Myocyte (in vitro differentiated cells): ENCODE measurements at regions not wholly inside any gene's neighbourhood (a gene's known extent, or its start where the extent isn't known, plus 50 kb on each side); places are given as distances from the start of the nearest gene placed in this dataset.
"Not testable (repeated sequence)": the region's sequence is repeated elsewhere in the genome, so short reads cannot be mapped to it uniquely, and the experiment has no call there.

Source experiments
- DNase-seq: peaks from one replicate; pipeline ENCODE4 v3.0.0-alpha.2; 2012; ENCODE audit warnings: low read depth

DNA sequence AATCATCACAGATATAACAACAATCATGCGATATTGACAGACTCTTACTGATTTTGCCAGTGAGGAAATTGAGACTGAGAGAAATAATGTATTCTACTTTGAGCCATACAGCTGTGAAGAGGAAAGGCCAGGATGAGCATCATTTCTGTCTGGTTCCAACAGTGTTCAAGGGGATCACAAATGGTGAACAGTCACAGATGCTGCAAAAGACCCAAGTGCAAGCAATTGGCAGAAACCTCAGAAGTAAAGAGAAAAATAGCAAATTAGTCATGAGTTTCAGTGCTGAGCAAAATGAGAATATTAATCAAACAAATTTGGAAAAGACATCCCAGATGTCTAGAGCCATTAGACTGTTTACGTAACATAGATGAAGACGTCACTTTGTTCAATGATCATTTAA lies 114.1 kb downstream of the RAB38 start:
- no peak for DNase-seq

DNA sequence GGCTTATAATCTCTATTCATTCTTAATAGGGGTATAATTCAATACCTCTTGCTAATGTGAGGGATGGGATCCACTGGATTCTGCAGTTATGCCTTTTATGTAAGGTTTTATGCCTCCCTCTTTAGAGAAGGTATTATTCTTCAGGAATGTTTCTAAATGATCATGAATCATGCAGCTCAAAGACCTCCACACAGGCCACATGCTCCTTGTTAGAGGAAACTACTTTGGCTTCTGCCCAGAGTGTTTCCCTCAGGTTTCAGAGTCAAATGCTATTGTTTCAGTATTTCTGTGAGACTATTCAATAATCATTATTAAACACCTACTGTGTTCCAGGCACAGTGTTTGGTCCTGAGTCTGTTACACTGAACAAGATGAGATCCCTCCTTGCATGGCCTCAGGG lies 115.9 kb downstream of the RAB38 start:
- DNase-seq = no peak

DNA sequence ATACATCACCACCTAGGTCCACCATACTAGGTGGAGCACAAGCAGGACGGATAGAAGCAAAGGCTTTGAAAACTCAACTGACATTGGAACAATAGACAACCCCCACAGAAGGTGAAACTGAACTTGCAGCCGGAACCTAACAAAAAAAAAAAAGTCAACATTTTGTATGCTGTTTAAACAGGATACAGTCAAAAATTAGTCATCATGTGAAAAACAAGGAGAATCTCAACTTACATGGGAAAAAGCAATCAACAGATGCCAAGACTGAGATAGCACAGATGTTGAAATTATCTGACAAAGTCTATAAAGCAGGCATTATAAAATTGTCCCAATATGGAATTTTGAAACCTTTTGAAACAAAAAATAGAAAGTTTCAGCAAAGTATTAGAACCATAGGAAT lies 123.8 kb downstream of the RAB38 start:
- no peak for DNase-seq

DNA sequence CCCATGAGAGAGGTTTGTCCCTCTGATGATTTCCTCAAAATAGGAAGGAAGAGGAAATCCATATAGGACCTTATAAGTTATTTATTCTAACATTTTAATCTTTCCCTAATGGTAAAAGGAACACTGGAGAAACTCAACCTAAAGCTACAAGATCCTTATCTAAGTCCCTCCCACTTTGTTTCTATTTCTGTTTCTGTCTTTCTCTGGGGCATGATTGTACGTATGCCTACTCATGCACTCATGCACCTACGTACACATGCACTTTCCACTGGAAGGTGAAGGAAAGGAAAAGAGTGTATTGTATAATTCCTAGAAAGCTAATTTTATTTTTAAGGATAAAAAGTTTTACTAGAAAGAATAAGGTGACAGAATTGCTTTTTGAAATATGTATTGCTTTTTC lies 125.0 kb downstream of the RAB38 start:
- DNase-seq = no peak

DNA sequence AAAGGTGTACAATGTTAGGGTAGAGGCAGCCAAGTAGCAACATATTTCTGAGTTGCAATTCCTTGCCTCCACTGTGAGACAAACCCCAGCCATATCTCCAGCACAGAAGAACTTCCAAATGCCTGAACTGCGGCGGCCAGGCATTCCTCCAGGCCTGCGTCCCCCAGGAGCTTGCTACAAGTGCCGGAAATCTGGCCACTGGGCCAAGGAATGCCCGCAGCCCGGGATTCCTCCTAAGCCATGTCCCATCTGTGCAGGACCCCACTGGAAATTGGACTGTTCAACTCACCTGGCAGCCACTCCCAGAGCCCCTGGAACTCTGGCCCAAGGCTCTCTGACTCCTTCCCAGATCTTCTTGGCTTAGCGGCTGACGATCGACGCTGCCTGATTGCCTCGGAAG lies 130.0 kb downstream of the RAB38 start:
- DNase-seq = not testable (repeated sequence)

DNA sequence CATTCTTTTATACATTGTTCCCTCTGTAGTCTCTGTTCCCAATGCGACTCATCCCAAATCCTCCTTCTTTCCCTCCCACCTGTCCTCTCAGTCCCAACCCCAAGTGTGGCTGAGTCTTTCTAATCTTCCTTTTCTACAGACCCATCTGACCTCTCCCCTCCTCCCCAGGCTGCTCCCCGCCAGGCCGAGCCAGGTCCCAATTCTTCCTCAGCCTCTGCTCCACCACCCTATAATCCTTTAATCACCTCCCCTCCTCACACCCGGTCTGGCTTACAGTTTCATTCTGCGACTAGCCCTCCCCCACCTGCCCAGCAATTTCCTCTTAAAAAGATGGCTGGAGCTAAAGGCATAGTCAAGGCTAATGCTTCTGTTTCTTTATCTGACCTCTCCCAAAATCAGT lies 130.6 kb downstream of the RAB38 start:
- not testable (repeated sequence) for DNase-seq

DNA sequence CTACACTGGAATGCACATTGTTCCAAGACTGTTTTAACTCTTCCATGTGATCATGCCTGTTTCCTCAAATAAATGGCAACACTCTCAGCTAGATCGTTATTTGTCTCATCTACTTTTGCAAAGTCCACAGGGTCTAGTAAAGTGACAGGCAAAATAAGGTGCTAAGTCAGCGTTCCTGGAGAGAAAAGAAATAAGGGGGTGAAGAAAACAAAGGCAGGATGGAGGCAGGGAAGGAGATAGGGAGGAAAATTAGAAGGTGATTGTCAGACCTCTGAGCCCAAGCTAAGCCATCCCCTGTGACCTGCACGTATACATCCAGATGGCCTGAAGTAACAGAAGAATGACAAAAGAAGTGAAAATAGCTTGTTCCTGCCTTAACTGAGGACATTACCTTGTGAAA lies 132.1 kb downstream of the RAB38 start:
- DNase-seq = no peak

DNA sequence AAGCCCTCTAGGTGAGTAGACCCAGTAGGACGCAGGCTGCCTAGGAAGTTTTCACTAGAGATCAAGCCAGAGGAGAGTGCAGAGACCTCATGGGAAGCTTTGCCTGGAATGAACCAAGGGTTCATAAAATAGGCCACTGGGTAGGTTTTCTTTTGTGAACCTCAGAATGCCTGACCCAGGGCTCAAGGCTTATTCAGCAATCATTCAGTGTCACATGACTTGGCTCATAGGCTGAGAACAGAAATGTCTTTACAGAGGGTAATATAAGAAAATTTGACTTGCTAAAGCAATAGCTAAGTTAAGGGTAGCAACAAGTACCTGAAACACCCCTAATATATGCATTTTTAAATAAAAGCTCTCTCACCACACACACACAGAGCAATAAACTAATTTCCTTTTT lies 132.6 kb downstream of the RAB38 start:
- no peak for DNase-seq

DNA sequence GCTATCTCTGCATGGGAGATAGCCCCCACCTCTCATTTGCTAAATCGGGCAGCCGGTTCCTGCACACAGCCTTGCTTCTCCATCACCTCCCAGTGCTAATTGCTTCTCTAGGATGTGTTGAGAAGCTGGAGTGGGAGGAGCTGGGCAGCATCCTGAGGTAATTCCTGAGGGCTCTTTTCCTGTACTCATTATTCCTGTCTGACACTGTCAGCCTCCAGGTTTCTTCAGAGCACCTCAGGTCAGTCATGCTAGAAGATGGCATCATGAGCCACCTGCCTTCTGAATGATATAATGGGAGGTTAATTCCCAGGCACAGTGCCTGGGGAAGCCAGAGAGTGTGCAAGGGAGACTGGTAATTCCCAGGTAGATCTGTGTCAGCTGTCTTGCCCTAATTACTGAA lies 133.0 kb downstream of the RAB38 start:
- DNase-seq = no peak

DNA sequence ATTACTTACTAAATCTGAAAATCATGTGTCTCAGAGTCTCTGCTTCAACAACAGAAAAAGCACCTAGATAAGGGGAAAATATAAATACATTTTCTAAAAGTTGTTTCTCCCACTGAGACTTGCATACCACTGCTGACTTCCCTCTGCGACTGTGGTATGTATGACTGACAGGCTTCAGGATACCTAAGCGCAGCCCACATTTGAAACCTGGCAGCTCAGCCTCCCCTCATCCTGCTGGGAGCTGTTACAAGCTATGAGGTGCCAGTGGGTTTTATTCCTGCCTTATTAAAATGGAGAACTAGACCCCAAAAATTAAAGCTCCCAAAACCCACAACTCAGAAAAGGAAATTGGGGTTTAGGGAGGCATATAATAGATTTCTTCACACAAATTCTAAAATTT lies 133.6 kb downstream of the RAB38 start:
- no peak for DNase-seq

DNA sequence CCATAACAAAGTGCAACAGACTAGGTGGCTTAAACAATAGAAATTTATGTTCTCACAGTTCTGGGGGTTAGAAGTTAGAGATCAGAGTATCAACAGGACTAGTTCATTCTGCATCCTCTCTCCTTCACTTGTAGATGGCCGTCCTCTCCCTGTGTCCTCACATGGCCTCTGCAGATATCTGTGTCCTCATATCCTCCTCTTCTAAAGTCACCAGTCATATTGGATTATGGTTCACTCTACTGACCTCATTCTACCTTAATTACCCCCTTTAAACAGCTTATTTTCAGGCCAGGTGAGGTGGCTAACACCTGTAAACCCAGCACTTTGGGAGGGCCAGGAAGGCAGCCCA lies 135.1 kb downstream of the RAB38 start:
- no peak for DNase-seq

DNA sequence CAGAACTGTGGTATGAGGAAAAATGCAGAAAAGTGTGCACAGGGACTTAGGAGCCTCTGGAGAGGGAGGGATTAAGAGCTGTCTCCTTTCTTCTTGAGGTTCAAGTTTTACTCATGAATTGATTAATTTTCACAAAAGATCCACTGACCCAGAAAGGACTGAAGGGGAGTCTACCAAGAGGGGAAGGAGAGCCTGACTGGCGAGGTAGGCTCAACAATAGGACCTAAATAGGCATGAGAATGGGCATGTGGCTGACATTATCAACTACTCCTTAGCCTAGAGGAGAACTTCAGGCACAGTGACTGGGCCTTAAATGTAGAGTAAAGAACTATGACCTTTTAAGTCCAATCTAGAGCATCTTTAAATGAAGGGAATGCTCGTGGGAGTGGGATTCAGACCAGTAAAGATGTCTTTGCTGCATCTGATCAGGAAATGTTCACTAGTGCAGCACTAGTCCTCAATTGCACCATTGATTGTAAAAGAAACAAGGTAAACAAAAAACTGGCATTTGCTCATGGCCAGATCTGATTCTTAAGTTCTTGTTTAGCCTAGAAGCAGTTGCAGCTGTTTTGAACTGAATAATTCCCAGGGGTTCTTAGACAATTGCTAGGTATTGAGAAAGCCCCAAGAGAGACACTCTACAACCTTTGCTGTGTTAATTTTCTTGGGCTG lies 135.6 kb downstream of the RAB38 start:
- DNase-seq = no peak

DNA sequence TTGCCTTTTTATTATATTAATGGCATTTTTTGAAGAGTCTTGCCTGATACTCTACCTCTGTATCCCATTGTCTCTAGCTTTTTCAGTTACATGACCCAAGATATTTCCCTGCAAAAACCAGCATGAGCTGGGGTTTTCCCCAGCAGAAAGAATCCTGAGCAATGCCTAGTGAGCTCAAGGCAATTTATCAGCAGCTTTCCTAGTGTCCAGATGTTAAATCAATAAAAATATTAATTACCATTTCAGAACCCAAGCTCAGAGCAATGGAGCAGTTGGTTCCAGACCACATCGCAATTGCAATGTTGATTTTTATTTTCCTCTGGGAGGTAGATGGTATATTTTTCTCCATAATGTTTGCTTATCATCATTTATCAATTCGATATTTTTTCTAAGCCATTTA lies 137.2 kb downstream of the RAB38 start:
- no peak for DNase-seq

DNA sequence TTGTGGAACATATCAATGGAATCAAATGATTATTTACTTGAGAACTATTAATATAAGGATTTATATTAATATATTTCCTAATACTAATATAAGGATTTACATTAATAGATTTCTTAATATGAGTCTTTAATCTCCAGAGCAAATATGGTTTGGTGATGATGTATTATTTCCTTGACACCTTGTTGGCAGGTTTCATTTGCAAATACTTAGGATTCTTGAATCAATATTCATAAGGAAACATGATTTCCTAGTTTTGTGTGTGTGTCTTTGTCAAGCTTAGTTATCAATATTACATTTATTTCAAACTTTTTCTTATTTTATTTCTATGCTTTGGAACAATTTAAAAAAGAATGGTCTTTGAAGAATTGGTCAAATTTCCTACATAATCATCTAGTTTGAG lies 138.5 kb downstream of the RAB38 start:
- no peak for DNase-seq

DNA sequence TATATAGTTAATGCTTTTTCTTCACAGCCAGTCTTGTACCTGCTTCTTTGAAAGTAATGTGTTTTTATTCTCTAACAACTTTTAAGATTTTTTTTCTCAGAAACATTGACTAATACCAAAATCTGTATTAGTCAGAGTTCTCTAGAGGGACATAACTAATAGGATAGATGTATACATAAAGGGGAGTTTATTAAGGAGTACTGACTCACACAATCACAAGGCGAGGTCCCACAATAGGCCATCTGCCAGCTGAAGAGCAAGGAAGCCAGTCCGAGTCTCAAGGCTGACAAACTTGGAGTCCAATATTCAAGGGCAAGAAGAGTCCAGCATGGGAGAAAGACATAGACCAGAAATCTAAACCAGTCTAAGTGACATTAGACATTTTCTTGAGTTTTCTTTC lies 140.0 kb downstream of the RAB38 start:
- no peak for DNase-seq

DNA sequence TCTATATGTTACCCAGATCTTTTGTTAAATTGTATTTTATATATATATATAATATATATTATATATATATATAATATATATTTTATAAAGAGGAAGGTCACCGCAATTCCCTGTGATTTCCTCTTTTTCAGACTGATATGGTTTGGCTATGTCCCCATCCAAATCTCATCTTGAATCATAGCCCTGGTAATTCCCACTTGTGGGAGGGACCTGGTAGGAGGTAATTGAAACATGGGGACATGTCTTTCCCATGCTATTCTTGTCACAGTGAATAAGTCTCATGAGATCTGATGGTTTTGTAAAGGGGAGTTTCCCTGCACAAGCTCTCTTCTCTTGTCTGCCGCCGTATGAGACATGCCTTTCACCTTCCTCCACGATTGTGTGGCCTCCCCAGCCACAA lies 157.6 kb downstream of the RAB38 start:
- DNase-seq = no peak

DNA sequence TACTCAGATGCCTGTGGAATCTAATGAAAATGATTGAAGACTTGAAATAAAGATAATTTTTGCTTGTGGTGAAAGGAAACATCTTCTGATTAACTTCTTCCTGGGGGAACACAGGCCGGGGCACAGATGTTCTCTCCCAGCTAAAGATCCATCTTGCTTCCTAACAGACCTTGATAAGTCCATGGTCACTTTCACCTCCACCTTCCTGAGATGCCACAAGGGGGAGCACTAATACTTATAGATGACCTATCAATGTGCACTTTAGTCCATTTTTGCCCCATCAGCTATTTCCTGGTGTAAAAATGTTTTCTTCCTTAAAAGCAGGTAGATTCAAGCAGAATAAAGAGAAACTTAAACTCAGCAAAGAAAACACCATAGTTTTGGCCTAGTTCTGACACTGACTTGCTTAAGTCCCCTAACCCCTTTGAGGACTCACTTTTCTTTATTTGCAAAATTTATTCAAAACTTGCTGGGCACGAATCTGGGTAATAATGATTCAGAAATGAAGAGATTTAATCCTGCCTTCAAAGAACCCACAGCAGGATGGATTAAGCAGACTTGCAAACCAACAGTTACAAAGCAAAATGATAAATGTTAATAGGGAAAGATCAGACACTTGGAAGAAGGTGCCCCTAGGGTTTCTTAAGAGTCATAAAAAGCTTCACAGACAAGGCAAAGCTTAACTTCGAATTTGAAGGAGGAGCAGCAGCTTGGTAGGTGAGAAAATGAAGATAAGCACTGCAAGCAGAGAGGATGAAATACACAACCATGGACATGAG lies 158.7 kb downstream of the RAB38 start:
- DNase-seq = peak; percentile 72

DNA sequence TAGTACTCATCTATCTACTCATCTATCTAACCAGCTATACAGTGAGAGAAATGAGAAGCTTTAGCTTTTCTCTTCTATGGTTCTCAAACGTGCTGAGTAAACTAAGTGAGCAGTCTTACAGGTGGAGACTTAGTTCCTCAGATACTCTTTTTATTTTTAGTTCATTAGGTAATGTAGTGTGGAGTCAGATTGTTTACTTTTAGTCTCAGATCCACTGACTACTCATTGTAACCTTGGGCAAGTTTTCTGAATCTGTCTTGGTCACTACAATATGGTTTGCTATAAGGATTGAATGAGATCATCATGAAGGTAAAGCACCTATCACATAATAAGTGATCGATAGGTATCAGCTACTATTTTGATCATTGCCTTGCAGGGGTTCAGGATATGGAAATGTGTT lies 160.1 kb downstream of the RAB38 start:
- no peak for DNase-seq

DNA sequence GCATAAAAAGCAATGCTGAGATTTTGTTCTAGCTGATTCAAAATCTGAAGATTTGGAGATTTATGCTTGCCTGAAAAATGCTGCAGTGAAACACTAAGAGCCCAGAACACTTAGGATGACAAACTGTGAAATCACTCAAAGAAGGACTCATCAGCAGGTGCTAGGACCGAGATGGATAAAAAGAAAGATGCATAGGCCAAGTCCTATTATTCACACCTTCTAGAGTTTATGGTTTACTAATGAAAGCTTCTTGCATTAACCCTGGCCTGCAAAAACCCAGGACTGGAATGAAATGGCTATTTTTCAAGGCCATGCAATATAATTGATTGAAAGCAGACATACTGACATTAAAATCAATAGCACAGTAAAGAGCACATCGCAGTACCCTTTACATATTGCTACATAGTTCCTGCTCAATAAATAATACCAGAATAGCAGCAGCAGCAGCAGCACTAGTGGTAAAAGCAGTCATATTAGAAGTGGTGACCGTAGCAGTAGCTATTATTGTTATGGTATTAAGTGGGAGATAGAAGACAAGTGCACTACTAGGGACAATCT lies 161.7 kb downstream of the RAB38 start:
- no peak for DNase-seq

DNA sequence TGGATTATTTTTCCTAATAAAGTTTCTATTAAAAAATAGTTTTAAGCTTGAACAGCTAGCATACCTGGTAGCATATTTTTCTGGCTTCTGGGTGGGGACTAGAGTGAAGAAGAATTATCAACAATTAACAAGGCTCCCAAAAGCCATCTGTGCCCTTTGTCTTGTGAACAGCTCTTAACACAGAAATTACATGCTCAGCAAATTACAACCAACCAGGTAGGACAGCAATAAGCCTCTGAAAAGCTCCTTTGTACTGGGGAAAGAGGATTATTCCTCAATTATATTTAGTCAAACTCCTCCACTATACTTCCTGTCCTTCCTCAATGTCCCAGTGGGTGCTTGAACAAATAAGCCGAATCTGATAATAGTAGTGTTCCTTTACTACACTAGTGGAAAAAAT lies 162.8 kb downstream of the RAB38 start:
- no peak for DNase-seq

DNA sequence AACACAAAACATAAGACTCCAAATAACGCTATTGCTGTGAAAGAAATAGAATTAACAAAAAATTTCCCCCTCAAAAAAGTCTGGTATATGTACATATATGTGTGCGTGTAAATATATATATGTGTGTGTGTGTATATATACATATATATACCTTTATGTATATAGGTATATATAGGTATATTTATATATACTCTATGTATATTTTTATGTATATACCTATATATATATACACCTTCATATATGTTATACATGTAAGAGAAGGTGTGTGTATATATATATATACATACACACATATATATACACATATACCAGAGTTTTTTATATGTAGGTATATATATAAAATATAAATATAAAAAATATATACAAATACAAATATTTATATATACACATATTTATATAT lies 199.2 kb downstream of the RAB38 start:
- no peak for DNase-seq

DNA sequence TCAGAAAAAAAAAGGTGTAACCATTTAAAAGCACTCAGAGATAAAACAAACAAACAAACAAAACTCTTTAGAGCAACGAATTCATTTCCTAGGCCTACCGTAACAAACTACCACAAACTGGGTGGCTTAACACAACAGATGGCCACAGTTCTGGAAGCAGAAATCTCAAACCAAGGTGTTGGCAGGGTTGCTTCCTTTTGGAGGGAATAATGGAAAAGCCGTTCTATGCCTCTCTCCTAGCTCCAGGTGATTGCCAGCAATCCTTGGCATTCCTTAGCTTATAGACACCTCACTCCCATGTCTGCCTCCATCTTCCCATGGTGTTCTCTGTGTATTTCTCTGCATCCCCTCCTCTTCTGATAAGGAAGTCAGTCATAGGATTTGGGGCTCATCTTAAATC lies 200.4 kb downstream of the RAB38 start:
- DNase-seq = no peak

DNA sequence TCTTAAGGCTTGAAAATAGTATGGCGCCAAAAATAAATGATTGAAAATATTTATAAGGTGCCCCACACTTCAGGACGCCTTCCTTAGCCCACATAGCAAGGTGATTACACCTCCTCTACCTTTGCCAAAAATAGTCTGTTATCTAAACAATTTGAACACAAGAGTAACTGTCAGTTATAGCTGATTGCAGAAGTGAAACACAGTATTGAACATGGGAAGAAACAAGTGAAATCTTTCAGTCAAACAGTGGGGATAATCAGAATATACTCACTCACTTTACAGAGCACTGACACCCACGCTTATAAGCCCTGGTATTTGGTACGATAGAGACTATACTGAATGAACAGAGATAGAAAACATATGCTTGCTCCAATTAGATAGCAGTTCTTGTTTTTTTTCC lies 203.1 kb downstream of the RAB38 start:
- DNase-seq = no peak
